ENCODE measurements at regions not wholly inside any gene's neighbourhood (a gene's known extent, or its start where the extent isn't known, plus 50 kb on each side); places are given as distances from the start of the nearest gene placed in this dataset.
"Not testable (repeated sequence)": the region's sequence is repeated elsewhere in the genome, so short reads cannot be mapped to it uniquely, and the experiment has no call there.

DNA sequence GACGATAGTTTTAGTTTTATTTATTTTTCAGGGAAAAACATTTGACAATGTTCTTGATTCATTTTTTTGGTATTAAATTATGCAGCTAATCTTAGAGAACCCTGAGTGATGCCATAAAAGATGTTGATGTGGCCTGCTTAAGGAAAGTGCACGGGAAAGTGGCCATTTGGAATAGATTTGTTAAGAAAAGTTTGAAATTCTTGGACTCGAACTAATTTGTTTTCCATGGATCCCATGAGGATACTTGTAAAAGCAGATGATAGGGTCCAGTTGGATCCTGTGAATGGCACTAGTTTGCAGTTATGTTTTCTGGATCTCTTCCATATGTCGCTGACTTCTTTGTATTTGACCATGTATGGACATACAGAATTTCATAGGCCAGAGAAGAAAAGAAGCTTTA, 114.2 kb upstream of the FBXO28 start:
- TF ChIP-seq, protein P1, sequence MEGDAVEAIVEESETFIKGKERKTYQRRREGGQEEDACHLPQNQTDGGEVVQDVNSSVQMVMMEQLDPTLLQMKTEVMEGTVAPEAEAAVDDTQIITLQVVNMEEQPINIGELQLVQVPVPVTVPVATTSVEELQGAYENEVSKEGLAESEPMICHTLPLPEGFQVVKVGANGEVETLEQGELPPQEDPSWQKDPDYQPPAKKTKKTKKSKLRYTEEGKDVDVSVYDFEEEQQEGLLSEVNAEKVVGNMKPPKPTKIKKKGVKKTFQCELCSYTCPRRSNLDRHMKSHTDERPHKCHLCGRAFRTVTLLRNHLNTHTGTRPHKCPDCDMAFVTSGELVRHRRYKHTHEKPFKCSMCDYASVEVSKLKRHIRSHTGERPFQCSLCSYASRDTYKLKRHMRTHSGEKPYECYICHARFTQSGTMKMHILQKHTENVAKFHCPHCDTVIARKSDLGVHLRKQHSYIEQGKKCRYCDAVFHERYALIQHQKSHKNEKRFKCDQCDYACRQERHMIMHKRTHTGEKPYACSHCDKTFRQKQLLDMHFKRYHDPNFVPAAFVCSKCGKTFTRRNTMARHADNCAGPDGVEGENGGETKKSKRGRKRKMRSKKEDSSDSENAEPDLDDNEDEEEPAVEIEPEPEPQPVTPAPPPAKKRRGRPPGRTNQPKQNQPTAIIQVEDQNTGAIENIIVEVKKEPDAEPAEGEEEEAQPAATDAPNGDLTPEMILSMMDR (IDR thresholded peaks at IDR 0.05; ENCODE audit: low read depth, low read length, poor library complexity, severe bottlenecking) = not testable (repeated sequence)
- TF ChIP-seq EZH2phosphoT487 (IDR thresholded peaks at IDR 0.05; ENCODE audit: borderline replicate concordance, low read length) = not testable (repeated sequence)
